OCI-LY7 (cell line): ENCODE measurements at regions not wholly inside any gene's neighbourhood (a gene's known extent, or its start where the extent isn't known, plus 50 kb on each side); places are given as distances from the start of the nearest gene placed in this dataset.

Source experiments
- BruUV-seq: library from RNA; stranded (reverse); fragments of 400-500 nt; replicated peaks from 2 replicates; lab custom pipeline; 2021; lab: Mats Ljungman, UMichigan
- CTCF ChIA-PET: fragments of 300-600 bp; sonication (Branson Sonifier 250); formaldehyde crosslinking; loops from one replicate; lab custom pipeline; 2022; ENCODE audit warnings: antibody characterized with exemption; ENCODE audit not compliant: unreplicated experiment; lab: Charles Lee
- POLR2A ChIA-PET: fragments of 300-600 bp; sonication (Branson Sonifier 250); formaldehyde crosslinking; loops from one replicate; lab custom pipeline; 2022; ENCODE audit warnings: antibody characterized with exemption; lab: Charles Lee
- DNase-seq: peaks from one replicate; pipeline ENCODE4 v3.0.0-alpha.2; 2015; ENCODE audit warnings: low spot score
- H2AFZ ChIP-seq: fragments of 200-600 bp; sonication (generic), shearing (Covaris generic); 2 replicates; pipeline ENCODE4 v1.6.1; 2014; ENCODE audit warnings: mild to moderate bottlenecking, antibody characterized with exemption, low read length, moderate library complexity
- H3K27ac ChIP-seq: fragments of 200-600 bp; sonication (generic); 2 replicates; pipeline ENCODE4 v1.5.1; 2014; ENCODE audit warnings: mixed run types, low read depth, mild to moderate bottlenecking, moderate library complexity, low read length, inconsistent platforms; ENCODE audit not compliant: poor library complexity, severe bottlenecking
- H3K36me3 ChIP-seq: fragments of 200-600 bp; sonication (generic); 2 replicates; pipeline ENCODE4 v1.6.1; 2014; ENCODE audit warnings: mild to moderate bottlenecking, antibody characterized with exemption, low read length, moderate library complexity, mixed read lengths; ENCODE audit not compliant: insufficient read depth
- H3K4me1 ChIP-seq: fragments of 200-600 bp; sonication (generic); 2 replicates; pipeline ENCODE4 v1.5.1; 2014; ENCODE audit warnings: mild to moderate bottlenecking, low read length; ENCODE audit not compliant: insufficient read depth, poor library complexity, severe bottlenecking
- H3K4me2 ChIP-seq: fragments of 200-600 bp; sonication (generic); 2 replicates; pipeline ENCODE4 v1.6.1; 2014; ENCODE audit warnings: mild to moderate bottlenecking, low read length
- H3K4me3 ChIP-seq: fragments of 200-600 bp; sonication (generic); 2 replicates; pipeline ENCODE4 v1.5.1; 2014; ENCODE audit warnings: mild to moderate bottlenecking, low read depth, low read length; ENCODE audit not compliant: poor library complexity, severe bottlenecking
- H3K79me2 ChIP-seq: fragments of 200-600 bp; sonication (generic); 2 replicates; pipeline ENCODE4 v1.6.1; 2016; ENCODE audit warnings: low read depth, mild to moderate bottlenecking, low read length, moderate library complexity, mixed read lengths; ENCODE audit not compliant: insufficient read depth
- H3K9me2 ChIP-seq: fragments of 200-600 bp; sonication (generic); 2 replicates; pipeline ENCODE4 v1.6.1; 2016; ENCODE audit warnings: mild to moderate bottlenecking, low read length, mixed read lengths; ENCODE audit not compliant: insufficient read depth
- H3K9me3 ChIP-seq: fragments of 200-600 bp; sonication (generic); 2 replicates; pipeline ENCODE4 v1.6.1; 2014; ENCODE audit warnings: mild to moderate bottlenecking, mixed run types, low read length, mixed read lengths
- H4K20me1 ChIP-seq: fragments of 200-600 bp; sonication (generic); 2 replicates; pipeline ENCODE4 v1.6.1; 2014; ENCODE audit warnings: mild to moderate bottlenecking, antibody characterized with exemption, low read length, moderate library complexity, mixed read lengths; ENCODE audit not compliant: insufficient read depth
- CTCF ChIP-seq: fragments of 200-600 bp; sonication (generic); conservative IDR thresholded peaks from 2 replicates; pipeline ENCODE4 v1.5.1; 2014; ENCODE audit warnings: mild to moderate bottlenecking, antibody characterized with exemption, low read length, moderate library complexity, mixed read lengths
- EZH2phosphoT487 ChIP-seq: fragments of 200-600 bp; sonication (generic); IDR thresholded peaks from 2 replicates; pipeline ENCODE4 v1.6.1; 2018; ENCODE audit warnings: low read depth, borderline replicate concordance, mild to moderate bottlenecking, mixed run types, antibody characterized with exemption, low read length, moderate library complexity, mixed read lengths
- intact Hi-C: fragments of 100-400 bp; cut with micrococcal nuclease; formaldehyde crosslinking; loops from one replicate; pipeline ENCODE4 v1.10.0; 2022; ENCODE audit not compliant: unreplicated experiment

- Histone ChIP-seq H3K9me2 (no peaks in the 10 kb centered on the region), H3K36me3 (no peaks in the 10 kb centered on the region), H3K27ac (no peak overlapping the region), H3K79me2 (no peaks in the 10 kb centered on the region), H3K4me1 (no peaks in the 10 kb centered on the region), H2AFZ (no peak overlapping the region), H3K9me3 (no peaks in the 10 kb centered on the region), H3K4me3 (no peak overlapping the region), H3K4me2 (no peak overlapping the region), H4K20me1 (no peaks in the 10 kb centered on the region)
- DNase-seq: no peak
- no TSS peak for BruUV-seq
- TF ChIP-seq CTCF (no peak), EZH2phosphoT487 (no peak)
- POLR2A ChIA-PET: no interaction called here
- intact Hi-C loops: no loop called here
- CTCF ChIA-PET: no interaction called here
Measured at GRCh38 chr5:16385516-16386090, 80.0 kb downstream of the ZNF622 start.

GRCh38 chr5:16384804-16385203, 80.8 kb downstream of the ZNF622 start:
- no peaks in the 10 kb centered on the region for H4K20me1 ChIP-seq
- H3K9me3 ChIP-seq: no peaks in the 10 kb centered on the region
- TF ChIP-seq CTCF: no peak
- no peak for TF ChIP-seq EZH2phosphoT487
- no peak overlapping the region for H2AFZ ChIP-seq
- H3K79me2 ChIP-seq: no peaks in the 10 kb centered on the region
- intact Hi-C loops: no loop called here
- BruUV-seq: no TSS peak
- ChIA-PET POLR2A (interaction anchor here (1.3 kb wide), 1 partner anchor 19 kb away, joined by 4 read pairs; no protein-coding TSS in a partner anchor), CTCF (no interaction called here)
- H3K9me2 ChIP-seq: no peaks in the 10 kb centered on the region
- no peak for DNase-seq
- no peak overlapping the region for H3K4me2 ChIP-seq
- no peak overlapping the region for H3K27ac ChIP-seq
- H3K36me3 ChIP-seq: no peaks in the 10 kb centered on the region
- H3K4me1 ChIP-seq: no peaks in the 10 kb centered on the region
- no peak overlapping the region for H3K4me3 ChIP-seq

GRCh38 chr5:16384222-16384621, 81.4 kb downstream of the ZNF622 start:
- intact Hi-C loops: no loop called here
- no peak overlapping the region for H3K27ac ChIP-seq
- H3K79me2 ChIP-seq: no peaks in the 10 kb centered on the region
- BruUV-seq: no TSS peak
- H3K9me2 ChIP-seq: no peaks in the 10 kb centered on the region
- no peaks in the 10 kb centered on the region for H3K9me3 ChIP-seq
- H4K20me1 ChIP-seq: no peaks in the 10 kb centered on the region
- ChIA-PET POLR2A (interaction anchor here (1.3 kb wide), 1 partner anchor 19 kb away, joined by 4 read pairs; no protein-coding TSS in a partner anchor), CTCF (no interaction called here)
- TF ChIP-seq CTCF: no peak
- no peak for TF ChIP-seq EZH2phosphoT487
- no peaks in the 10 kb centered on the region for H3K36me3 ChIP-seq
- DNase-seq: no peak
- H3K4me2 ChIP-seq: no peak overlapping the region
- H3K4me1 ChIP-seq: no peaks in the 10 kb centered on the region
- H2AFZ ChIP-seq: no peak overlapping the region
- no peak overlapping the region for H3K4me3 ChIP-seq
